ENCODE measurements at regions not wholly inside any gene's neighbourhood (a gene's known extent, or its start where the extent isn't known, plus 50 kb on each side); places are given as distances from the start of the nearest gene placed in this dataset.

DNA sequence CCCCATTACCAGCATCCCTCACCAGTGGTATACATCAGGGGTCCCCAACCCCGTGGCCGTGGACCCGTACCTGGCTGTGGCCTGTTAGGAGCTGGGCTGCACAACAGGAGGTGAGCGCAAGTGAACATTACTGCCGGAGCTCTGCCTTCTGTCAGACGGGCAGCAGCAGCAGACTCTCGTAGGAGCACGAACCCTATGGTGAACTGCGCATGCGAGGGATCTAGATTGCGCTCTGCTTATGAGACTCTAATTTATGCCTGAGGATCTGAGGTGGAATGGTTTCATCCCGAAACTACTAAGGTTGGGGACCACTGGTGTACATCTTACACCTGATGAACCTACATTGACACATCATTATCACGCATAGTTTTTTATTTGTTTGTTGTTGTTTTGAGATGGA lies 52.8 kb upstream of the DHX15 start:
- DNase-seq (ENCODE audit: insufficient read length, low spot score) (no peak), FAIRE-seq (no peak)
- TF ChIP-seq POLR2A (IDR thresholded peaks at IDR 0.05; ENCODE audit: low read depth, low read length): no peak

GRCh38 chr4:24638396-24638875 lies 54.1 kb upstream of the DHX15 start:
- TF ChIP-seq POLR2A (IDR thresholded peaks at IDR 0.05; ENCODE audit: low read depth, low read length): no peak
- no peak for FAIRE-seq

GRCh38 chr4:24639714-24640113 lies 55.4 kb upstream of the DHX15 start:
- DNase-seq (ENCODE audit: insufficient read length, low spot score) (no peak), FAIRE-seq (no peak)
- TF ChIP-seq POLR2A (IDR thresholded peaks at IDR 0.05; ENCODE audit: low read depth, low read length): no peak

More at GRCh38 chr4:24638396-24638875, 54.1 kb upstream of the DHX15 start:
- DNase-seq (ENCODE audit: insufficient read length, low spot score): no peak

GRCh38 chr4:24640366-24640765 lies 56.0 kb upstream of the DHX15 start:
- FAIRE-seq (no peak), DNase-seq (ENCODE audit: insufficient read length, low spot score) (no peak)
- TF ChIP-seq POLR2A (IDR thresholded peaks at IDR 0.05; ENCODE audit: low read depth, low read length): no peak

DNA sequence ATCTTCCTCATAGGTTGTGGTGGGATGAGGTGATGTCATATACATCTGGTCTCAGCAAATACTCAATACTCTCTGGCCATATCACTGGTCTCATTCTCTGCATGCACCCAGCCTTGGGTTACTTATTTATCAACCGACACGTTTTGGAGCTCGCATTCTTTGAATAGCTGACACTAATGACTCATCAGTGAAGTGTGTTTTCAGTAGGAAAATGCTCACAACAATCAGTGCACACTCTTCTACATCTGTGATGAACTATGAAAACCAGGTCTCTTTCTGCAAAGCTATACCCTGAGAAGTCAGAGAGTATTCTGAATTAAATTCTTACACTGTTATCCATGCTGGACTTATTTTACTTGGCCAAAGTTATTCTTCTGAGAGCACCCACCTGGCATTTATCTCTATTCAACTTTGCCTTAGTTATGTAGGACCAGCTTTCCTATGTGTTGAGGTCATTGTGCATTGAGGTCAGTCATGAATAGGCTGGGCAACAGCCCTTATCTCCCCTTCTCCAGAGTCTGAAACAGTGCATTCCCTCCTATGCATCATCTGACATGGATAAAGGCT lies 58.7 kb upstream of the DHX15 start:
- FAIRE-seq: no peak
- TF ChIP-seq POLR2A (IDR thresholded peaks at IDR 0.05; ENCODE audit: low read depth, low read length): no peak
- DNase-seq (ENCODE audit: insufficient read length, low spot score): no peak

GRCh38 chr4:24643774-24644520 lies 59.6 kb upstream of the DHX15 start:
- FAIRE-seq: no peak

GRCh38 chr4:24644983-24645764 lies 60.8 kb upstream of the DHX15 start:
- DNase-seq (ENCODE audit: insufficient read length, low spot score) (no peak), FAIRE-seq (no peak)
- TF ChIP-seq POLR2A (IDR thresholded peaks at IDR 0.05; ENCODE audit: low read depth, low read length): no peak

More at GRCh38 chr4:24643774-24644520, 59.6 kb upstream of the DHX15 start:
- no peak for DNase-seq (ENCODE audit: insufficient read length, low spot score)
- no peak for TF ChIP-seq POLR2A (IDR thresholded peaks at IDR 0.05; ENCODE audit: low read depth, low read length)

DNA sequence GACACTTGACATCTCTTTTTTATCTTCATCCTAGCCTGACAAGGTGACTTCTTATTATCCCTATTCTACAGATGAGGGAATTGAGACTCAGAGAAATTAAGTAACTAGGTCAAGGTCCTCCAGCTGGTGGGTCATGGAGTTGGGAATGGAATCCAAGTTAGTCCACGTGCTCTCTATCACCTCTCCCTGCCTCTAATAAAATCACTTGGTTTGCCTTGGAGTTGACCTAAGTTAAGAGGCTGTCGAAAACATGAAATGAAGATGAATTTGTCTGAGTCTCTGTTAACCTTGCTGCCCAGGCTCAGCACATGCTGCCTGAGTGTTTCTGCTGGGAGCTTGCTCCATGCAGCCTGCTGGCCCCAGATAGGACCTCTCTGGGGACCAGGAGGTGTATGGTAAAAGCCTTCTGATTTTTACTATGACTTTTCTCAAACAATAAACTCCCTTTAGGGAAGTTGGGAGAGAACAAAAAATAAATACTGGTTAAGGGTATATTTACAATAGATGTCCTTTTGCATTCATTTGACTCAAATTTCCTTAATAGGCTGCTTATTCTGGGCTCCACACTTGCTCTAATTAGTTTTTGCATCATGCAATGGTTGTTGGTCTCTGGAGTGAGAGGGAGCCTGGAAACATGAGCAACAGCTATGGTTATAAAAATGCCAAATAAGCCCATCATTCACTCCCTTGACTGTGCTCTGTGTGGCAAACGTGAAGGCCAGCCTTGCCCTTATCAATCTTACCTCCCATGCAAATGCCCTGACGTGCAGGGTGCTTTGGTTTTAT lies 61.6 kb upstream of the DHX15 start:
- TF ChIP-seq POLR2A (IDR thresholded peaks at IDR 0.05; ENCODE audit: low read depth, low read length): no peak
- no peak for DNase-seq (ENCODE audit: insufficient read length, low spot score)
- no peak for FAIRE-seq

DNA sequence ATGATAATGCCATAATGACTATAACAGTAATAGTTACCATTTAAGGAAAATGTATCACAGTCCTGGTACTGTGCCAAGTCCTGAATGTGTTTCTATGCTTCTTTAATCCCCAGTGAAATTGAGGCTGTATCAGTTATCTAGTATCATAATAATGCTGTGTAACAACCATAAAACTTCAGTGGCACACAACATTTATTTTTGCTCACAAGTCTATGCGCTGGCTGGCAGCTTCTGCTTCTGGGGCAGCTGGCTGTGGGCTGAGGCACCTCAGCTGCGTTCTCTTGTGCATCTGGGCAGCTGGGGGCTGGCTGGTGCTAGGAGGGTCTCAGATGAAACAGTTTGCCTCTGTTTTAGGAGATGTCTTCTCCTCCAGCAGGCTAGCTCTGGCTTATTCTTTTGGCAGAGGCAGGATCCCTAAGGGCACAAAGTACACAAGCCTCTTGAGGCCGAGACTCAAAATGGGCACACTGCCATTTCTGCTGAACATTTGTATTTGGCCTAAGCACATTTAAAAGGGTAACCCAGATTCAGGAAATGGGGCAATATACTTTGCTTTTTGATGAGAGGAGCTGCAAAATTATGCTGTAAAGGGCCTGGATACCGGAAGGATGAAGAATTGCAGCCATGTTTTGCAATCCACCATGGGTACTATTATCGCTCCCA lies 62.6 kb upstream of the DHX15 start:
- DNase-seq (ENCODE audit: insufficient read length, low spot score): no peak
- no peak for TF ChIP-seq POLR2A (IDR thresholded peaks at IDR 0.05; ENCODE audit: low read depth, low read length)
- FAIRE-seq: no peak

DNA sequence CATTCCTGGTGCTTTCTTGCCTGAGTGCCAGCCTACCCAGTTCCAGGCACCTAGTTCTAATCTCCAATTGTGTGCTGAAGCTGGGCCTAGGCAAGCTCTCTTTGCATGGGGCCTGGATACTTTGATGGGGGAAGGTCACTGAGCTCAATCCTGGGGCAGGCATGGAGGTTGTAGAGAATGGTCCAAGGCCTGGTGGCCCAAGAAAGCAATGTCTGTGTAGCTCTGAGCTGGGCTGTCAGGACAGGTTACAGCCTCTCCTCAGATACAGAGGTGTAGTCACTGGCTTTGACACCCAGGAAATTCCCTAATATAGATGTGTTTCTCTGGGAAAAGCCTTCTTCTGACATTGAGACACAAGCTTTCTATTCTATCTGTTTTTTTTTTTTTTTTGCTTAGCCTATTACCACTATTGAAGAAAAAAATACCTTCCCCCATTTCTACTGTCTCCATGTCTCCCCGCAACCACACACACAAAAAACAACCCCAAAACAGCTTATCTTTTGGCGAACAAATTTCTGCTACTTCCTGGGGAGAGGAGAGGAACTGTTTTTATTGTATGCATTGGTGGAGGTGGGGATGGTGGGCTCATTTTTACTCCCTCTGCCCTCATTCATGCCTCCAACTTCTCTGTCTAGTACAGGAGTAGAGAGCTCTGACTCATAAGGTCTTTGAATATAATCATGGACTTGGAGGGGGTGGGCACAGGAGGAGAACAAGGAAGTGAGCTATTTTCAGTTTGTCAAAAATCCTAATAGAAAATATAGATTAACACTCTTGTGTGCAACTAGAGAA lies 66.7 kb upstream of the DHX15 start:
- DNase-seq (ENCODE audit: insufficient read length, low spot score) (no peak), FAIRE-seq (no peak)
- TF ChIP-seq POLR2A (IDR thresholded peaks at IDR 0.05; ENCODE audit: low read depth, low read length): no peak

- FAIRE-seq (no peak), DNase-seq (ENCODE audit: insufficient read length, low spot score) (no peak)
- TF ChIP-seq POLR2A (IDR thresholded peaks at IDR 0.05; ENCODE audit: low read depth, low read length): no peak
Observed at GRCh38 chr4:24655326-24655725, 71.0 kb upstream of the DHX15 start.

DNA sequence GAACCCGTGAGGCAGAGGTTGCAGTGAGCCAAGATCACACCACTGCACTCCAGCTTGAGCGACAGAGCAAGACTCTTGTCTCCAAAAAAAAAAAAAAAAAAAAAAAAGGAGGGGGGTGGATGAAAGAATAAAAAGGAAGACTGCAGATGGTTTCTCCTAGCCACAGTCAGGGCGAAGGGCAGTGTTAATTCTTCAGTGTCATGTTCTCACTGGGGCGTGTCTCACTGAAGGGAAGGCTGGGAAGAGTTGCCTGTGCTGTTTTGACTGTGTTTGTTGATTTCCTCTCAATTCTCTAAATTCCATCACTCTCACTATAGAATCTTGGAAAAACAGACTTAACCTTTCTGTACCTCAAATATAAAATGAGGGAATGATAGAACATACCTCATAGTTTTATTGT lies 71.6 kb upstream of the DHX15 start:
- FAIRE-seq (no peak), DNase-seq (ENCODE audit: insufficient read length, low spot score) (no peak)
- TF ChIP-seq POLR2A (IDR thresholded peaks at IDR 0.05; ENCODE audit: low read depth, low read length): no peak
